ENCODE measurements at regions not wholly inside any gene's neighbourhood (a gene's known extent, or its start where the extent isn't known, plus 50 kb on each side); places are given as distances from the start of the nearest gene placed in this dataset.

- Histone ChIP-seq H3K36me3 (no peaks in the 10 kb centered on the region), H3K4me3 (no peak overlapping the region), H3K27me3 (no peaks in the 10 kb centered on the region), H3K27ac (no peak overlapping the region), H3K9me3 (no peaks in the 10 kb centered on the region), H3K4me1 (peaks cover 4 to 7% (median 5%) of the 10 kb centered on the region in 4 donors)
- DNase-seq (no peak), ATAC-seq (ENCODE audit: low FRiP score in 2 of 2) (no peak)
- no peak for TF ChIP-seq CTCF (IDR thresholded peaks at IDR 0.05)
- no peak for TF ChIP-seq EP300 (IDR thresholded peaks at IDR 0.05)
- TF ChIP-seq POLR2A (IDR thresholded peaks at IDR 0.05): no peak
- TF ChIP-seq POLR2AphosphoS5 (IDR thresholded peaks at IDR 0.05): no peak
- WGBS, 2 donors: 93% methylated on average over 1 of the region's 1 CpG
These were observed 88.0 kb downstream of the BANF2 start for GRCh38 chr20:17787816-17788215.

GRCh38 chr20:17786221-17786718 lies 86.5 kb downstream of the BANF2 start:
- no peaks in the 10 kb centered on the region for H3K9me3 ChIP-seq
- peaks cover 4 to 7% (median 5%) of the 10 kb centered on the region in 4 donors for H3K4me1 ChIP-seq
- H3K27ac ChIP-seq: no peak overlapping the region
- 32 to 47% methylated on average over 11 of the region's 11 CpGs for whole genome bisulfite sequencing, 2 donors
- DNase-seq (peak in 1 of 2 donors; percentile 48), ATAC-seq (ENCODE audit: low FRiP score in 2 of 2) (peak; percentile 38 to 88)
- no peaks in the 10 kb centered on the region for H3K36me3 ChIP-seq
- TF ChIP-seq EP300 (IDR thresholded peaks at IDR 0.05) (no peak), CTCF (IDR thresholded peaks at IDR 0.05) (no peak), POLR2A (IDR thresholded peaks at IDR 0.05) (no peak), POLR2AphosphoS5 (IDR thresholded peaks at IDR 0.05) (no peak)
- no peaks in the 10 kb centered on the region for H3K27me3 ChIP-seq
- no peak overlapping the region for H3K4me3 ChIP-seq
